ENCODE measurements at regions not wholly inside any gene's neighbourhood (a gene's known extent, or its start where the extent isn't known, plus 50 kb on each side); places are given as distances from the start of the nearest gene placed in this dataset.

GRCh38 chr4:178963446-178964045, 1521.3 kb upstream of the AGA start:
- no peak overlapping the region for H3K27ac ChIP-seq
- TF ChIP-seq, protein P1, sequence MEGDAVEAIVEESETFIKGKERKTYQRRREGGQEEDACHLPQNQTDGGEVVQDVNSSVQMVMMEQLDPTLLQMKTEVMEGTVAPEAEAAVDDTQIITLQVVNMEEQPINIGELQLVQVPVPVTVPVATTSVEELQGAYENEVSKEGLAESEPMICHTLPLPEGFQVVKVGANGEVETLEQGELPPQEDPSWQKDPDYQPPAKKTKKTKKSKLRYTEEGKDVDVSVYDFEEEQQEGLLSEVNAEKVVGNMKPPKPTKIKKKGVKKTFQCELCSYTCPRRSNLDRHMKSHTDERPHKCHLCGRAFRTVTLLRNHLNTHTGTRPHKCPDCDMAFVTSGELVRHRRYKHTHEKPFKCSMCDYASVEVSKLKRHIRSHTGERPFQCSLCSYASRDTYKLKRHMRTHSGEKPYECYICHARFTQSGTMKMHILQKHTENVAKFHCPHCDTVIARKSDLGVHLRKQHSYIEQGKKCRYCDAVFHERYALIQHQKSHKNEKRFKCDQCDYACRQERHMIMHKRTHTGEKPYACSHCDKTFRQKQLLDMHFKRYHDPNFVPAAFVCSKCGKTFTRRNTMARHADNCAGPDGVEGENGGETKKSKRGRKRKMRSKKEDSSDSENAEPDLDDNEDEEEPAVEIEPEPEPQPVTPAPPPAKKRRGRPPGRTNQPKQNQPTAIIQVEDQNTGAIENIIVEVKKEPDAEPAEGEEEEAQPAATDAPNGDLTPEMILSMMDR (conservative IDR thresholded peaks at IDR 0.05): no peak
- TF ChIP-seq ZFX (IDR thresholded peaks at IDR 0.05): no peak

GRCh38 chr4:178966644-178967043, 1524.4 kb upstream of the AGA start:
- H3K27ac ChIP-seq: no peak overlapping the region
- TF ChIP-seq ZFX (IDR thresholded peaks at IDR 0.05): no peak
- TF ChIP-seq, protein P1 (conservative IDR thresholded peaks at IDR 0.05): no peak

- H3K27ac ChIP-seq: no peak overlapping the region
- no peak for TF ChIP-seq ZFX (IDR thresholded peaks at IDR 0.05)
- TF ChIP-seq, protein P1 (conservative IDR thresholded peaks at IDR 0.05): no peak
Measured at GRCh38 chr4:178970433-178971140, 1528.3 kb upstream of the AGA start.

GRCh38 chr4:178976861-178977260, 1534.6 kb upstream of the AGA start:
- H3K27ac ChIP-seq: no peak overlapping the region
- TF ChIP-seq ZFX (IDR thresholded peaks at IDR 0.05): no peak
- TF ChIP-seq, protein P1 (conservative IDR thresholded peaks at IDR 0.05): no peak

DNA sequence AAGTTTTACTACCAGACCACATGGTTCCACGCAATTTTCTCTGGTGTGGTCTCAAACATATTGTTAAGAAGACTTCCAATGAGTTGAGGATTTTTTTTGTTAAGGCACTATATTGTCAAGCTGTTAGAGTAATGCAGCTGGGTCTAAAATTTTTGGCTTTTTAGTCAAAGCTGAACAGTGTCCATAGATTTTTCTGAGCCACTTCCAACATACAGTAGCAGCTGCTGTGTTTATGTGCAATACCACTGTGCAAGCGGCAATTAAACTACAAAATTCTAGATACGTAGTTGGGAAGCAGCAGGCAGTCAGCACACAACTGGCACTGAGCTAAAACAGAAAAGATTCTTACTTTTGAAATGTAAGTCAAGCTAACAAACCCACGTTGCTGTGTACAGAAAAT, 1551.1 kb upstream of the AGA start:
- H3K27ac ChIP-seq: no peak overlapping the region
- TF ChIP-seq, protein P1 (conservative IDR thresholded peaks at IDR 0.05): no peak
- TF ChIP-seq ZFX (IDR thresholded peaks at IDR 0.05): no peak

GRCh38 chr4:179001918-179002317, 1559.7 kb upstream of the AGA start:
- H3K27ac ChIP-seq: no peak overlapping the region
- TF ChIP-seq, protein P1 (conservative IDR thresholded peaks at IDR 0.05): no peak
- no peak for TF ChIP-seq ZFX (IDR thresholded peaks at IDR 0.05)

- TF ChIP-seq, protein P1 (conservative IDR thresholded peaks at IDR 0.05): no peak
- TF ChIP-seq ZFX (IDR thresholded peaks at IDR 0.05): no peak
- no peak overlapping the region for H3K27ac ChIP-seq
Measured at GRCh38 chr4:179007755-179008154, 1565.5 kb upstream of the AGA start.

Measured in C4-2B (cell line).